Urinary bladder (tissue), 3 donors: ENCODE measurements at regions not wholly inside any gene's neighbourhood (a gene's known extent, or its start where the extent isn't known, plus 50 kb on each side); places are given as distances from the start of the nearest gene placed in this dataset.

Experiments
- DNase-seq: peaks from one replicate; pipeline ENCODE4 v3.0.0-alpha.2; 2015; ENCODE audit errors: extremely low spot score
- H3K27ac ChIP-seq: one replicate; pipeline ENCODE4 v1.5.1; 2013; ENCODE audit warnings: low read depth, mild to moderate bottlenecking, moderate library complexity
- H3K36me3 ChIP-seq: one replicate; pipeline ENCODE4 v1.6.1; 2013; ENCODE audit warnings: mild to moderate bottlenecking, moderate library complexity; ENCODE audit not compliant: insufficient read depth
- H3K4me1 ChIP-seq: one replicate; pipeline ENCODE4 v1.6.1; 2013; ENCODE audit warnings: mild to moderate bottlenecking, moderate library complexity; ENCODE audit not compliant: insufficient read depth
- H3K4me3 ChIP-seq: one replicate; pipeline ENCODE4 v1.5.1; 2013; ENCODE audit warnings: low read depth, low read length
- WGBS: extraction: QIAGEN DNeasy Blood & Tissue Kit; methylation state at CpG from one replicate; pipeline ENCODE4 v1.1.7; 2013; 5-methylcytosine and 5-hydroxymethylcytosine counted together
- donor health status: healthy with polysubstance abuse.
- donor health status: healthy.

- no peak for DNase-seq
- H3K4me1 ChIP-seq: no peaks in the 10 kb centered on the region
- no peaks in the 10 kb centered on the region for H3K36me3 ChIP-seq
- 56% methylated on average over 3 of the region's 3 CpGs for WGBS
- no peak overlapping the region for H3K4me3 ChIP-seq
- no peak overlapping the region for H3K27ac ChIP-seq
These were observed 97.1 kb upstream of the PLEKHG7 start for GRCh38 chr12:92605621-92606170.

GRCh38 chr12:92604786-92605185, 98.0 kb upstream of the PLEKHG7 start:
- H3K36me3 ChIP-seq: no peaks in the 10 kb centered on the region
- no peak for DNase-seq
- H3K27ac ChIP-seq: no peak overlapping the region
- no peaks in the 10 kb centered on the region for H3K4me1 ChIP-seq
- H3K4me3 ChIP-seq: no peak overlapping the region

GRCh38 chr12:92603741-92604432, 98.9 kb upstream of the PLEKHG7 start:
- Histone ChIP-seq H3K4me3 (no peak overlapping the region), H3K4me1 (no peaks in the 10 kb centered on the region), H3K27ac (no peak overlapping the region), H3K36me3 (no peaks in the 10 kb centered on the region)
- WGBS: 87% methylated on average over 2 of the region's 2 CpGs
- DNase-seq: no peak

DNA sequence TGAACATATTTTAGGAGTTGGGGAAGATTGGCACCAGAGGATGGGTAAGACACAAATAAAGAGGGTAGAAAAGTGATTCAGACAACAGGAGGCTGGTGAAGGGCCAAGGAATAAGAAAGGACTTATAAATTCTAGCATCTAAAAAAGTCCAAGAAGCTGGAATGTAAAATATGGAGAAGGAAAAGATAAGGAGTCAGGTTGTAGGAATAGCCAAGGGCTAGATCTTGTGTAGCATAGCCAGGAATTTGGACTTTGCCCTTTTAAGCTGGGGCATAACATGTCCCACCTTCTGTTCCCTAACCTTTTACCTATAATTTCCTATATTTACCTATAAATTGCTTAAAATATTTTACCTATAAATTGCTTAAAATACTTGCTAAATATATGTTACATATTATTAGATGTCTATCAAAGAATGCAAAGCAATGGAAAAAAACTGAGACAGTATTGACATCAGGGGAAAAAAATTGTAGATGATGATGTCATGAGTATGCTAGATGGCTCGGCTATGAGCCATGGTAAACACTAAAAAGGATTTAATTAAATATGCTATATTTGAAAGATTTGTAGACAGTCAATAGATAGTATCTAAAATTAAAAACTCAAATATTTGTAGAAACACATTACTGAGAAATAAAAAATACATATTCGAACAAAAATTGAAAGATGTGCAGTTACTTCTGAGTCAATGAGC, 99.7 kb upstream of the PLEKHG7 start:
- no peak overlapping the region for H3K27ac ChIP-seq
- no peaks in the 10 kb centered on the region for H3K4me1 ChIP-seq
- no peak for DNase-seq
- no peak overlapping the region for H3K4me3 ChIP-seq
- no peaks in the 10 kb centered on the region for H3K36me3 ChIP-seq
- 90% methylated on average over 2 of the region's 2 CpGs for WGBS

GRCh38 chr12:92602476-92602875, 100.3 kb upstream of the PLEKHG7 start:
- Histone ChIP-seq H3K4me3 (no peak overlapping the region), H3K4me1 (no peaks in the 10 kb centered on the region), H3K27ac (no peak overlapping the region), H3K36me3 (no peaks in the 10 kb centered on the region)
- WGBS: 63% methylated on average over 2 of the region's 2 CpGs
- no peak for DNase-seq

- no peaks in the 10 kb centered on the region for H3K36me3 ChIP-seq
- no peak overlapping the region for H3K27ac ChIP-seq
- H3K4me1 ChIP-seq: no peaks in the 10 kb centered on the region
- 65% methylated on average over 6 of the region's 6 CpGs for WGBS
- no peak overlapping the region for H3K4me3 ChIP-seq
- no peak for DNase-seq
These were observed 101.1 kb upstream of the PLEKHG7 start for GRCh38 chr12:92601680-92602079.

DNA sequence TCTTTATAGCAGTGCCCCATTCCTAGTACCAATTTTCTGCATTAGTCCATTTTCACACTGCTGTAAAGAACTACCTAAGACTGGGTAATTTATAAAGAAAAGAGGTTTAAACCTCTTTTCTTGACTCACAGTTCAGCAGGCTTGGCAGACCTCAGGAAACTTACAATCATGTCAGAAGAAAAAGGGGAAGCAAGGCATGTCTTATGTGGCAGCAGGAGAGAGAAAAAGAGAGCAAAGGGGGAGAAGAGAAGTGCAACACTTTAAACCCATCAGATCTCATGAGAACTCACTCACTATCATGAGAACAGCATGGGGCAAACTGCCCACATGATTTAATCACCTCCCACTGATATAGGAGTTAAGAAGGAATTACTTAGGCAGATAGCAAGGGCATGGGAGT, 101.6 kb upstream of the PLEKHG7 start:
- Histone ChIP-seq H3K4me1 (no peaks in the 10 kb centered on the region), H3K36me3 (no peaks in the 10 kb centered on the region), H3K4me3 (no peak overlapping the region), H3K27ac (no peak overlapping the region)
- no peak for DNase-seq

GRCh38 chr12:92600052-92600451, 102.7 kb upstream of the PLEKHG7 start:
- 100% methylated on average over 1 of the region's 1 CpG for WGBS
- H3K4me3 ChIP-seq: no peak overlapping the region
- H3K36me3 ChIP-seq: no peaks in the 10 kb centered on the region
- DNase-seq: no peak
- no peak overlapping the region for H3K27ac ChIP-seq
- H3K4me1 ChIP-seq: no peaks in the 10 kb centered on the region

GRCh38 chr12:92597997-92598396, 104.8 kb upstream of the PLEKHG7 start:
- H3K4me3 ChIP-seq: no peak overlapping the region
- H3K27ac ChIP-seq: no peak overlapping the region
- DNase-seq: no peak
- H3K4me1 ChIP-seq: no peaks in the 10 kb centered on the region
- 64% methylated on average over 1 of the region's 1 CpG for WGBS
- no peaks in the 10 kb centered on the region for H3K36me3 ChIP-seq

- no peaks in the 10 kb centered on the region for H3K4me1 ChIP-seq
- no peak overlapping the region for H3K27ac ChIP-seq
- no peak overlapping the region for H3K4me3 ChIP-seq
- no peaks in the 10 kb centered on the region for H3K36me3 ChIP-seq
- DNase-seq: no peak
- WGBS: 49% methylated on average over 2 of the region's 2 CpGs
These were observed 105.7 kb upstream of the PLEKHG7 start for GRCh38 chr12:92597118-92597517.

- Histone ChIP-seq H3K27ac (no peak overlapping the region), H3K36me3 (no peaks in the 10 kb centered on the region), H3K4me1 (no peaks in the 10 kb centered on the region), H3K4me3 (no peak overlapping the region)
- WGBS: 37% methylated on average over 7 of the region's 7 CpGs
- DNase-seq: no peak
These were observed 106.4 kb upstream of the PLEKHG7 start for GRCh38 chr12:92596383-92596782.

GRCh38 chr12:92595663-92596062, 107.1 kb upstream of the PLEKHG7 start:
- H3K36me3 ChIP-seq: no peaks in the 10 kb centered on the region
- DNase-seq: no peak
- H3K4me1 ChIP-seq: no peaks in the 10 kb centered on the region
- no peak overlapping the region for H3K4me3 ChIP-seq
- WGBS: 95% methylated on average over 1 of the region's 1 CpG
- no peak overlapping the region for H3K27ac ChIP-seq

DNA sequence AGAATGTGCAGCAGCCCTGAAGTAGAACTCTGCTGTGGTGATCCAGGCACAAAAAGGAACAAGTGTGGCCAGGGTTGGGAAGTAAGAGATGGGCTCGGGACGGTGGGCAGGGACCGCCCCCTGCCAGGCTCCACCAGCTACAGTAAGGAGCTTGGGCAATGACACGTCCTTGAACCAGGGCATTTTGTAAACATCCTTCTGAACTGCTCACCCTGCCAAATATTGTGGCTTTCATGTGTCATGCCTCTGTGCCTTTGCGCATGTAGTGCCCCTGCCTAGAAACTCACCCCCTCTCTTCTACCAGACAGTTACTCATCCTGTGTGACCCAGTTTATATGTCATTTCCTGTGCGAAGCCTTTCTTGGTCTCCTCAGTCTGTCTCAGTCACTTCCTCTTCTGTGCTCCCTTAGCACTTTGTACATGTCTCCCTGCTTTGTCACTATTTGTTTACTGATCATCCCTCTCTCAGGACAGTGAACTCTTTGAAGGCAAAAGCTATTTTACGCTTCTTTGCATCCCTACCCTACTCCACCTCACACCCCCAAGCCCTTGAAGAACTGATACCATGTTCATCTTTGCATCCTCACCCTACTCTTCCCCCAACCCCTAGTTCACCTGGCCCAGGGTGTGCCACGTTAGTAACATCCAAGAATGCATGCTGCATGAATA, 108.9 kb upstream of the PLEKHG7 start:
- Histone ChIP-seq H3K4me1 (no peaks in the 10 kb centered on the region), H3K27ac (no peak overlapping the region), H3K36me3 (no peaks in the 10 kb centered on the region), H3K4me3 (no peak overlapping the region)
- 80% methylated on average over 8 of the region's 8 CpGs for WGBS
- DNase-seq: no peak
